HEK293T (cell line): ENCODE measurements at regions not wholly inside any gene's neighbourhood (a gene's known extent, or its start where the extent isn't known, plus 50 kb on each side); places are given as distances from the start of the nearest gene placed in this dataset.

Experiments
- ARNT ChIP-seq: fragments of 450-650 bp; IDR thresholded peaks from 2 replicates; pipeline ENCODE4 v1.6.1; 2017; ENCODE audit warnings: mild to moderate bottlenecking
- BHLHE40 ChIP-seq: fragments of 450-650 bp; IDR thresholded peaks from 2 replicates; pipeline ENCODE4 v1.6.1; 2016; ENCODE audit warnings: mild to moderate bottlenecking, moderate library complexity, borderline replicate concordance
- FOXM1 ChIP-seq: fragments of 450-650 bp; IDR thresholded peaks from 2 replicates; pipeline ENCODE4 v1.6.1; 2017; ENCODE audit warnings: mild to moderate bottlenecking, borderline replicate concordance
- PKNOX1 ChIP-seq: fragments of 450-650 bp; IDR thresholded peaks from 2 replicates; pipeline ENCODE4 v1.6.1; 2016
- SP1 ChIP-seq: fragments of 450-650 bp; IDR thresholded peaks from 2 replicates; pipeline ENCODE4 v1.6.1; 2017
- TARDBP ChIP-seq: fragments of 450-650 bp; IDR thresholded peaks from 2 replicates; pipeline ENCODE4 v1.6.1; 2016

- TF ChIP-seq ARNT, result no peak
- no peak for TF ChIP-seq SP1
- TF ChIP-seq BHLHE40, result no peak
- TF ChIP-seq FOXM1, result no peak
- TF ChIP-seq PKNOX1, result no peak
- TF ChIP-seq TARDBP, result no peak
Measured at GRCh38 chr2:153360239-153360638, 118.3 kb downstream of the RPRM start.
